ENCODE measurements at regions not wholly inside any gene's neighbourhood (a gene's known extent, or its start where the extent isn't known, plus 50 kb on each side); places are given as distances from the start of the nearest gene placed in this dataset.

DNA sequence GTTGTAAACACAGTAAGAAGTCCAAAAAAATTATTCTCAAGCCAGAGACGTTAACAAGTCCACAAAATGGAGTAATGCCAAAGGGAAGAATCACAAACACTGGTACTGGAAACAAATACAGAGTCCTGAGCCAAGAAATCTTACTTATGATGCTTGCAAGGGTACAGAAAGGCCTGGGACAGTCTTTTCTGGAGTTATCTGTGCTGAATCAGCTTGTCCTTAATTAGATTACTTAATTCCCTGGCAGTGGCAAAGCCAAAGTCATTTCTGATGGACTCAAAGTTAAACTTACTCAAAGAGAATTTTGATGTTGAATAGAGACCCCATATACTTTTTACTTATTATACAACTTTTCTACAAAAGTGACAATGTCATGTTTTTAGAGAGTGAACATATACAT, 610.5 kb upstream of the ITGA1 start:
- H3K27ac ChIP-seq (ENCODE audit: low read length) = no peak overlapping the region
- H3K79me2 ChIP-seq (ENCODE audit: low read length) = no peaks in the 10 kb centered on the region
- no peak overlapping the region for H3K4me3 ChIP-seq (ENCODE audit: low read length)
- H3K27me3 ChIP-seq (replicated peaks; ENCODE audit: insufficient read depth, low read length) = no peaks in the 10 kb centered on the region
- no peak overlapping the region for H3K4me2 ChIP-seq (ENCODE audit: low read depth, low read length)
- no peaks in the 10 kb centered on the region for H4K20me1 ChIP-seq (ENCODE audit: insufficient read depth, low read length)
- H3K4me1 ChIP-seq (ENCODE audit: low read length) = no peaks in the 10 kb centered on the region
- H3F3A ChIP-seq (ENCODE audit: insufficient read depth, low read length) = no peaks in the 10 kb centered on the region
- no peak overlapping the region for H3K9ac ChIP-seq (ENCODE audit: low read length)
- H3K36me3 ChIP-seq (replicated peaks; ENCODE audit: insufficient read depth, low read length) = no peaks in the 10 kb centered on the region
- no peak overlapping the region for H2AFZ ChIP-seq (ENCODE audit: low read length)
- H3K9me3 ChIP-seq (replicated peaks; ENCODE audit: insufficient read depth, low read length) = no peaks in the 10 kb centered on the region
- no peaks in the 10 kb centered on the region for H3K9me2 ChIP-seq (replicated peaks; ENCODE audit: insufficient read depth, low read length)
- no peak for DNase-seq
- TF ChIP-seq EZH2 (optimal IDR thresholded peaks at IDR 0.05; ENCODE audit: low read depth, low read length) (no peak), EZH2phosphoT487 (IDR thresholded peaks at IDR 0.05; ENCODE audit: low read length) (no peak)
- TF ChIP-seq, protein P1, sequence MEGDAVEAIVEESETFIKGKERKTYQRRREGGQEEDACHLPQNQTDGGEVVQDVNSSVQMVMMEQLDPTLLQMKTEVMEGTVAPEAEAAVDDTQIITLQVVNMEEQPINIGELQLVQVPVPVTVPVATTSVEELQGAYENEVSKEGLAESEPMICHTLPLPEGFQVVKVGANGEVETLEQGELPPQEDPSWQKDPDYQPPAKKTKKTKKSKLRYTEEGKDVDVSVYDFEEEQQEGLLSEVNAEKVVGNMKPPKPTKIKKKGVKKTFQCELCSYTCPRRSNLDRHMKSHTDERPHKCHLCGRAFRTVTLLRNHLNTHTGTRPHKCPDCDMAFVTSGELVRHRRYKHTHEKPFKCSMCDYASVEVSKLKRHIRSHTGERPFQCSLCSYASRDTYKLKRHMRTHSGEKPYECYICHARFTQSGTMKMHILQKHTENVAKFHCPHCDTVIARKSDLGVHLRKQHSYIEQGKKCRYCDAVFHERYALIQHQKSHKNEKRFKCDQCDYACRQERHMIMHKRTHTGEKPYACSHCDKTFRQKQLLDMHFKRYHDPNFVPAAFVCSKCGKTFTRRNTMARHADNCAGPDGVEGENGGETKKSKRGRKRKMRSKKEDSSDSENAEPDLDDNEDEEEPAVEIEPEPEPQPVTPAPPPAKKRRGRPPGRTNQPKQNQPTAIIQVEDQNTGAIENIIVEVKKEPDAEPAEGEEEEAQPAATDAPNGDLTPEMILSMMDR (IDR thresholded peaks at IDR 0.05; ENCODE audit: low read length) = no peak

DNA sequence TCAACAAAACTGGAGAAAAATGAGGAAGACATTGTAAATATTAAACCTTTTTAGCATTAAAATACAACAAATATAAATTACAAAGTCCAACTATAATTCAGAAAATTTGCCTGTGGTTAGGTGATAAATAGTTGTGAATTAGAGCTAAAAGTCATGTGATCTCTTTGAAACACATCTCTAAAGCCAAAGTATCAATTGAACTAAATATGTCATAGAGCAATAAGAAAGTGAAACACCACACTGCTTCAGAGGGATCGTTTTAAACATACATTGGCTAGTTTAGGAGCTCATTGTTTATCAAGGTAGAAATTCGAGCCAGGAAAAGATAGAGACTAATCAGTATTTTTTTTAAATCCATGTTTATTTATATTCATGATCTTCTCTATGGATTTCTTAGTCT, 606.3 kb upstream of the ITGA1 start:
- Histone ChIP-seq H3F3A (ENCODE audit: insufficient read depth, low read length) (no peaks in the 10 kb centered on the region), H3K4me1 (ENCODE audit: low read length) (no peaks in the 10 kb centered on the region), H3K27ac (ENCODE audit: low read length) (no peak overlapping the region), H3K4me2 (ENCODE audit: low read depth, low read length) (peak overlapping the region; percentile 36; the same call in 1 of the 2 replicates), H3K27me3 (replicated peaks; ENCODE audit: insufficient read depth, low read length) (no peaks in the 10 kb centered on the region), H3K9me3 (replicated peaks; ENCODE audit: insufficient read depth, low read length) (no peaks in the 10 kb centered on the region; the same call in 1 of the 2 replicates), H3K9ac (ENCODE audit: low read length) (no peak overlapping the region), H3K4me3 (ENCODE audit: low read length) (peak overlapping the region; percentile 9; the same call in 1 of the 2 replicates), H3K36me3 (replicated peaks; ENCODE audit: insufficient read depth, low read length) (no peaks in the 10 kb centered on the region), H3K79me2 (ENCODE audit: low read length) (no peaks in the 10 kb centered on the region), H2AFZ (ENCODE audit: low read length) (0 out of 2 replicates have a peak overlapping the region, but pooled peaks have one; percentile 42), H3K9me2 (replicated peaks; ENCODE audit: insufficient read depth, low read length) (no peaks in the 10 kb centered on the region), H4K20me1 (ENCODE audit: insufficient read depth, low read length) (no peaks in the 10 kb centered on the region)
- no peak for TF ChIP-seq EZH2 (optimal IDR thresholded peaks at IDR 0.05; ENCODE audit: low read depth, low read length)
- TF ChIP-seq EZH2phosphoT487 (IDR thresholded peaks at IDR 0.05; ENCODE audit: low read length) = no peak
- TF ChIP-seq, protein P1 (IDR thresholded peaks at IDR 0.05; ENCODE audit: low read length) = no peak
- peak; percentile 44 for DNase-seq

DNA sequence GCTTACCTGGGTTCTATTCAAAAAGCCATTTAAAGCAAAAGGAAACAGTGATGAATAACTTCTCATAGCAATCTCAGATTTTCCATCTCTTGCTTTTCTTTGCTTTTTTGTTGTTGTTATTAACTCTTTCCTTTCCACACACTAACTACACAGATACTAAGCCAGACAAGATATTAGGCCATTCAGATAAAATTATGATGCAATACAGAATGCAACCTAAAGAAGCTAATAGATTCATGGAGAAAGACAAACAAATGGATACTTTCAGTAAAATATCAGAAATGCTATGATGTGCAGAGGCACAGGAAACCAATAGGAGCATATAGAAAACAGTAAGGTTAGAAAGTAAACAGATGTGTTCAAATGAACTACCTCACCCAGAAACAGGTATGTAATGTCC, 597.0 kb upstream of the ITGA1 start:
- Histone ChIP-seq H3K4me3 (ENCODE audit: low read length) (no peak overlapping the region), H3K27ac (ENCODE audit: low read length) (no peak overlapping the region), H3F3A (ENCODE audit: insufficient read depth, low read length) (no peaks in the 10 kb centered on the region), H3K9ac (ENCODE audit: low read length) (no peak overlapping the region), H3K36me3 (replicated peaks; ENCODE audit: insufficient read depth, low read length) (no peaks in the 10 kb centered on the region), H3K27me3 (replicated peaks; ENCODE audit: insufficient read depth, low read length) (no peaks in the 10 kb centered on the region), H4K20me1 (ENCODE audit: insufficient read depth, low read length) (no peaks in the 10 kb centered on the region), H3K4me2 (ENCODE audit: low read depth, low read length) (no peak overlapping the region), H3K9me3 (replicated peaks; ENCODE audit: insufficient read depth, low read length) (no peaks in the 10 kb centered on the region), H3K9me2 (replicated peaks; ENCODE audit: insufficient read depth, low read length) (no peaks in the 10 kb centered on the region), H2AFZ (ENCODE audit: low read length) (no peak overlapping the region), H3K4me1 (ENCODE audit: low read length) (no peaks in the 10 kb centered on the region), H3K79me2 (ENCODE audit: low read length) (no peaks in the 10 kb centered on the region)
- no peak for DNase-seq
- TF ChIP-seq EZH2phosphoT487 (IDR thresholded peaks at IDR 0.05; ENCODE audit: low read length) (no peak), EZH2 (optimal IDR thresholded peaks at IDR 0.05; ENCODE audit: low read depth, low read length) (no peak)
- TF ChIP-seq, protein P1 (IDR thresholded peaks at IDR 0.05; ENCODE audit: low read length) = no peak

Measured in MM.1S (cell line).